CD4-positive, CD25-positive, alpha-beta regulatory T cell (primary cell): ENCODE measurements at regions not wholly inside any gene's neighbourhood (a gene's known extent, or its start where the extent isn't known, plus 50 kb on each side); places are given as distances from the start of the nearest gene placed in this dataset.
A peak's percentile ranks its signal among the peaks of the same experiment; 100 is the strongest.

Source experiments
- ATAC-seq, 2 donors: fragments of 150-1000 bp; cut with Tn5 transposase; one replicate each; pipeline ENCODE4 v1.10.0; 2021; ENCODE audit warnings: low read depth in 2 of 2, moderate number of reproducible peaks in 2 of 2, moderate library complexity in 1 of 2
- DNase-seq, 3 donors: peaks; one replicate each; pipeline versions ENCODE4 v3.0.0 to v3.0.0-alpha.2; 2012 to 2022; ENCODE audit warnings: mixed read lengths in 1 of 3
- H3K27ac ChIP-seq: one replicate; pipeline ENCODE4 v1.7.0; 2013; ENCODE audit warnings: mild to moderate bottlenecking, low read length; ENCODE audit not compliant: insufficient read depth, poor library complexity, severe bottlenecking
- H3K27me3 ChIP-seq: one replicate; pipeline ENCODE4 v1.7.0; 2013; ENCODE audit warnings: low read length; ENCODE audit not compliant: control insufficient read depth, insufficient read depth
- H3K36me3 ChIP-seq: one replicate; pipeline ENCODE4 v1.7.0; 2013; ENCODE audit warnings: mild to moderate bottlenecking, low read length, moderate library complexity; ENCODE audit not compliant: control insufficient read depth, insufficient read depth
- H3K4me1 ChIP-seq: 2 replicates; pipeline ENCODE4 v1.7.0; 2013; ENCODE audit warnings: mild to moderate bottlenecking, low read length; ENCODE audit not compliant: insufficient read depth, control insufficient read depth, poor library complexity, severe bottlenecking
- H3K4me3 ChIP-seq: one replicate; pipeline ENCODE4 v1.7.0; 2013; ENCODE audit warnings: low read depth, mild to moderate bottlenecking, low read length, moderate library complexity
- H3K9me3 ChIP-seq, 2 experiments: 1 replicate in 1 of 2; 2 replicates in 1 of 2; pipeline ENCODE4 v1.7.0; 2013; ENCODE audit warnings: low read length in 2 of 2, mild to moderate bottlenecking in 1 of 2, moderate library complexity in 1 of 2; ENCODE audit not compliant: control insufficient read depth in 2 of 2
- H3K27ac Mint-ChIP-seq, 3 donors: one replicate each; pipeline ENCODE4 v1.8.0; 2020 to 2022; ENCODE audit warnings: mild to moderate bottlenecking in 3 of 3, mixed read lengths in 3 of 3, moderate library complexity in 2 of 3
- H3K27me3 Mint-ChIP-seq: one replicate; pipeline ENCODE4 v1.8.0; 2022; ENCODE audit warnings: mild to moderate bottlenecking, mixed read lengths
- H3K36me3 Mint-ChIP-seq: one replicate; pipeline ENCODE4 v1.8.0; 2020; ENCODE audit warnings: mixed read lengths
- H3K4me1 Mint-ChIP-seq, 4 donors: one replicate each; pipeline ENCODE4 v1.8.0; 2020 to 2022; ENCODE audit warnings: mixed read lengths in 4 of 4, mild to moderate bottlenecking in 1 of 4
- H3K4me3 Mint-ChIP-seq, 4 donors: one replicate each; pipeline ENCODE4 v1.8.0; 2020 to 2022; ENCODE audit warnings: mild to moderate bottlenecking in 4 of 4, mixed read lengths in 4 of 4, moderate library complexity in 3 of 4
- H3K9me3 Mint-ChIP-seq, 7 donors: one replicate each; pipeline ENCODE4 v1.8.0; 2020 to 2022; ENCODE audit warnings: mixed read lengths in 7 of 7, mild to moderate bottlenecking in 3 of 7, moderate library complexity in 2 of 7

GRCh38 chr9:524008-524407 is 309.3 kb downstream of the DOCK8 start:
- ATAC-seq (no peak), DNase-seq (no peak)
- Mint-ChIP-seq H3K9me3 (no peaks in the 10 kb centered on the region), H3K27me3 (peaks cover 4% of the 10 kb centered on the region), H3K36me3 (peaks cover 4% of the 10 kb centered on the region), H3K4me3 (no peak overlapping the region), H3K27ac (peak overlapping the region in 1 of 3 donors; percentile 38), H3K4me1 (peaks cover 0 to 20% (median 7%) of the 10 kb centered on the region in 4 donors)
- Histone ChIP-seq H3K9me3 (no peaks in the 10 kb centered on the region), H3K36me3 (no peaks in the 10 kb centered on the region), H3K27me3 (no peaks in the 10 kb centered on the region), H3K4me3 (no peak overlapping the region), H3K4me1 (no peaks in the 10 kb centered on the region), H3K27ac (no peak overlapping the region)

DNA sequence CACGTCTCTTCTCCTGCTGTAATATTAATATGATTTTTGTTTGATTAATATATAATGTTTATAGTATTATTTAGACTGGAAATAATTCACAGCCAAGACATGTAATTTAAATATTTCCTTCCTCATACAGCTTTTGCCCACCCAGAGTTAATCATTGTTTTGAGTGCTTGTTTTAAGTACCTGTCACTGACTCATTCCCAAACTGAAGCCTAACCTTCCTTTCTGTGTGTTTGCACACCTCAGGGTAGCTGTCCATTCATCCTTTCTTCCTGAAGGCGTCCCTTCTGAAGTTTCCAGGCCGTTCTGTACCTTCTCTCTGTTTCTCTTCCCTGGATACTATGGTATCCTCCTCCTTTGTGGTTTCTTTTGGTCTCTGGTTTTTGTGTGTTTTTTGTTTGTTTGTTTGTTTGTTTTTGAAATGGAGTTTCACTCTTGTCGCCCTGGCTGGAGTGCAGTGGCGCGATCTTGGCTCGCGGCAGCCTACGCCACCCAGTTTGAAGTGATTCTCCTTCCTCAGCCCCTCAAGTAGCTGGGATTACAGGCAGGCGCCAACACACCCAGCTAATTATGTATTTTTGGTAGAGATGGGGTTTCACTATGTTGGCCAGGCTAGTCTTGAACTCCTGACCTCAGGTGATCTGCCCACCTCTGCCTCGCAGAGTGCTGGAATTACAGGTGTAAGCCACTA is 312.4 kb downstream of the DOCK8 start:
- Histone ChIP-seq H3K27me3 (no peaks in the 10 kb centered on the region), H3K9me3 (no peaks in the 10 kb centered on the region), H3K27ac (no peak overlapping the region), H3K36me3 (no peaks in the 10 kb centered on the region), H3K4me1 (no peaks in the 10 kb centered on the region), H3K4me3 (no peak overlapping the region)
- peaks cover 0 to 14% (median 1%) of the 10 kb centered on the region in 4 donors for H3K4me1 Mint-ChIP-seq
- peaks cover 4% of the 10 kb centered on the region for H3K27me3 Mint-ChIP-seq
- no peak for DNase-seq
- no peak for ATAC-seq
- H3K9me3 Mint-ChIP-seq: no peaks in the 10 kb centered on the region
- no peaks in the 10 kb centered on the region for H3K36me3 Mint-ChIP-seq
- no peak overlapping the region for H3K4me3 Mint-ChIP-seq
- no peak overlapping the region for H3K27ac Mint-ChIP-seq

DNA sequence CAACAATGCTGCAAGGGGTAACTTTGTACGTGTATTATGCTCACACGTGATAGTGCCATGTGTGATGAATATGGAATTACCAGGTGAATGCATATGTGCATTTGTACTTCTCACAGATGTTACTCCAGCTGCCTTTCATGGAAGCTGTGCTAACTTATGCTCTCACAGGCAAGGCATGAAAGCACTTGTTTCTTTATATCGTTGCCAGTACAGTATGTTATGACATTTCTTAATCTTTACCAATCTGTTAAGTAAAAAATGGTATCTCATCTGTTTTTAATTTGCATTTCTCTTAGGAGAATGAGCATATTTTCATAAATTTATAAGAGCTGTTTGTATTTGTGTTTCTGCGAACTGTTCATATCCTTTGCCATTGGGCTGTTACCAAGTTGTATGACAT is 311.8 kb upstream of the DMRT1 start:
- peaks cover 4% of the 10 kb centered on the region for H3K27me3 Mint-ChIP-seq

DNA sequence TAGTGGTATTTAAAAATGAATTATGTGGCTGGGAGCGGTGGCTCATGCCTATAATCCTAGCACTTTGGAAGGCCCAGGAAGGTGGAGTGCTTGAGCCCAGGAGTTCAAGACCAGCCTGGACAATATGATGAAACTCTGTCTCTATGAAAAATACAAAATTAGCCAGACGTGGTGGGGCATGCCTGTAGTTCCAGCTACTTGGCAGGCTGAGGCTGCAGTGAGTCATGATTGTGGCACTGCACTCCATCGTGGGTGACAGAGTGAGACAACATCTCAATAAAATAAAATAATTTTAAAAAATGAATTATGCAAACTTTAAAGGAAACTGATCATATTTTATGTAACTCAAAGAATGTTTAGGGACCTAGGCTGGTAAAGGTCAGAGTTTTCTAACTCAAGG is 310.8 kb upstream of the DMRT1 start:
- H3K27me3 Mint-ChIP-seq: peaks cover 4% of the 10 kb centered on the region
- Histone ChIP-seq H3K27ac (no peak overlapping the region), H3K36me3 (no peaks in the 10 kb centered on the region), H3K4me3 (no peak overlapping the region), H3K4me1 (no peaks in the 10 kb centered on the region), H3K27me3 (peaks cover 2% of the 10 kb centered on the region), H3K9me3 (no peaks in the 10 kb centered on the region)
- peaks cover 4% of the 10 kb centered on the region for H3K36me3 Mint-ChIP-seq
- H3K4me1 Mint-ChIP-seq: peaks cover 0 to 18% (median under 1%) of the 10 kb centered on the region in 4 donors
- no peak for ATAC-seq
- no peak overlapping the region for H3K27ac Mint-ChIP-seq
- DNase-seq: no peak
- no peaks in the 10 kb centered on the region for H3K9me3 Mint-ChIP-seq
- no peak overlapping the region for H3K4me3 Mint-ChIP-seq

More for the DNA sequence above, 311.8 kb upstream of the DMRT1 start:
- Histone ChIP-seq H3K36me3 (no peaks in the 10 kb centered on the region), H3K27ac (no peak overlapping the region), H3K9me3 (no peaks in the 10 kb centered on the region), H3K4me3 (no peak overlapping the region), H3K4me1 (no peaks in the 10 kb centered on the region), H3K27me3 (peaks cover 2% of the 10 kb centered on the region)
- DNase-seq (no peak), ATAC-seq (no peak)
- Mint-ChIP-seq H3K9me3 (no peaks in the 10 kb centered on the region), H3K36me3 (peaks cover 4% of the 10 kb centered on the region), H3K4me3 (no peak overlapping the region), H3K27ac (no peak overlapping the region), H3K4me1 (peaks cover 0 to 15% (median under 1%) of the 10 kb centered on the region in 4 donors)

DNA sequence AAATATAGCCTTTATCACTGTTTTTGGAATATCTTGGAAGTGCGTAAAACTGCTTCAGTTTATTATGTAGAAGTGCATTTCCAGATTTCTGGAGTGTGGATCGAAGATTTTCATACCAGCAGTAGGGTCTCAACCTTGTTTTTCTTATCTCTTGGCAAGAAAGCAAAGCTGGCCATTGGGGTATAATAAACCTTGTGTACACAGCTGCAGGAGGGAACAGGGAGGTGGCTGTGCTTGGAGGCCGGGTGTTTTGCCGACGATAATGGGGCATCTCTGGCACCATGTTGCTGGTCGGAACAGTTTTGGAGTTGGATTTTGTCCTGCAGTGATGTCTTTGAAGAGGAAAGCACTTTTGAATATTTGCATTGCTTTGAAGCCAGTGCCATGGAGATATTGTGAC is 308.8 kb upstream of the DMRT1 start:
- Histone ChIP-seq H3K4me3 (no peak overlapping the region), H3K27ac (no peak overlapping the region), H3K9me3 (no peaks in the 10 kb centered on the region), H3K4me1 (peaks cover 5% of the 10 kb centered on the region), H3K36me3 (no peaks in the 10 kb centered on the region), H3K27me3 (peaks cover 2% of the 10 kb centered on the region)
- Mint-ChIP-seq H3K27me3 (no peaks in the 10 kb centered on the region), H3K9me3 (no peaks in the 10 kb centered on the region), H3K4me1 (peaks cover 7 to 34% (median 10%) of the 10 kb centered on the region in 4 donors), H3K27ac (no peak overlapping the region), H3K36me3 (peaks cover 4% of the 10 kb centered on the region), H3K4me3 (no peak overlapping the region)
- no peak for DNase-seq
- ATAC-seq: no peak

DNA sequence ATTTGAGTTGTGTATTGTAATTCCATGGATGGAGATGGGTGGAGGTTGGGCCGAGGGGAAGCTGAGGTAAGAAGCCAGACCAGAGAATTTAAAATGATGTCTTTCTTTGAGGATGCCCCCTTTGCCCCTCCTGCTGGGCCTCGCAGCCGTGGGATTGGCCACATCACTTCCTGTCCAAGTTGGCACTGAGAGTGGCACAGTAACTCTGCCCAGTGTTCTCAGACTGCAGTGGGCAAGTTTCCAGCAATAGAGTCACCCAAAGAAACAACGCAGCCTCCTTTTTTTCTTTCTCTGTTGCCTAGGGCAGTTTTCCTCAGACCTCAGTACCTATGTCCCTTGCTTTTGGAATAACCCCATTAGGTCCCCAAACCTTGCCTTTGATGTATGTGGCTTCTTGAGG is 306.6 kb upstream of the DMRT1 start:
- Histone ChIP-seq H3K4me3 (no peak overlapping the region), H3K36me3 (no peaks in the 10 kb centered on the region), H3K4me1 (peaks cover 5% of the 10 kb centered on the region), H3K27me3 (peaks cover 2% of the 10 kb centered on the region), H3K9me3 (no peaks in the 10 kb centered on the region), H3K27ac (no peak overlapping the region)
- Mint-ChIP-seq H3K36me3 (peaks cover 4% of the 10 kb centered on the region), H3K27ac (no peak overlapping the region), H3K27me3 (no peaks in the 10 kb centered on the region), H3K9me3 (peaks cover 0 to 2% (median under 1%) of the 10 kb centered on the region in 7 donors), H3K4me1 (peaks cover 7 to 37% (median 10%) of the 10 kb centered on the region in 4 donors), H3K4me3 (no peak overlapping the region)
- DNase-seq (no peak), ATAC-seq (no peak)

DNA sequence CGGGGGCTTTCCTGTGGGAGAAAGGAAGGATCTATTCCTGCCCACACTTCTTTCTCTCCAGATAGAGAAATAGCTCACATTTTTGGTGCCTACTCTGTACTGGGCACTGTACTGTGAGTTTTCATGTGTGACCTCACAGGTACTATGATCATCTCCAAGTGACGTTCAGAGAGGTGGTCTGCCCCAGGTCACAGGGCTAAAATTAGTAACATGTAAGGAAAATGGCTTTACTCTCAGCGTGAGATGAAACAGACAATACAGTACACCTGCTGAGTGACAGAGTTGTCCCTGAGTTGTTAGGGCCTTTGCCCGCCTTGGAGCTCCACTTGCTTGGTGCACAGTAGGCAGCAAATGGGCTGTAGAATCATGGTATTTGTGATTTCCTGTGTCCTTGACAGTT is 306.1 kb upstream of the DMRT1 start:
- Histone ChIP-seq H3K9me3 (no peaks in the 10 kb centered on the region), H3K27me3 (peaks cover 2% of the 10 kb centered on the region), H3K4me3 (no peak overlapping the region), H3K4me1 (peaks cover 5% of the 10 kb centered on the region), H3K36me3 (no peaks in the 10 kb centered on the region), H3K27ac (no peak overlapping the region)
- Mint-ChIP-seq H3K4me3 (no peak overlapping the region), H3K4me1 (peaks cover 7 to 36% (median 10%) of the 10 kb centered on the region in 4 donors), H3K27ac (peak overlapping the region in 1 of 3 donors; percentile 46), H3K27me3 (peaks cover 3% of the 10 kb centered on the region), H3K9me3 (peaks cover 0 to 5% (median 2%) of the 10 kb centered on the region in 7 donors), H3K36me3 (peaks cover 6% of the 10 kb centered on the region)
- DNase-seq (no peak), ATAC-seq (no peak)
